SK-N-SH (cell line): ENCODE measurements at regions not wholly inside any gene's neighbourhood (a gene's known extent, or its start where the extent isn't known, plus 50 kb on each side); places are given as distances from the start of the nearest gene placed in this dataset.

Source experiments
- CTCF ChIA-PET: fragments of 300-600, 350-600 bp; formaldehyde crosslinking; extraction: SDS; loops from one replicate; lab custom pipeline; 2021; lab: Yijun Ruan, JAX
- POLR2A ChIA-PET: fragments of 350-600 bp; sonication (Branson Sonifier 250); formaldehyde crosslinking; extraction: SDS; loops from one replicate; lab custom pipeline; 2020; ENCODE audit warnings: antibody characterized with exemption, inconsistent platforms; lab: Yijun Ruan, JAX
- DNase-seq: peaks from one replicate; pipeline ENCODE4 v3.0.0; 2012
- H2AFZ ChIP-seq: fragments of 200-600 bp; sonication (generic); 2 replicates; pipeline ENCODE4 v1.8.1; 2016; ENCODE audit warnings: antibody characterized with exemption, mild to moderate bottlenecking, low read depth
- H3F3A ChIP-seq: fragments of 200-600 bp; sonication (generic); replicated peaks from 2 replicates; pipeline ENCODE3; 2016; ENCODE audit warnings: antibody characterized with exemption, mild to moderate bottlenecking; ENCODE audit not compliant: insufficient read depth
- H3K27ac ChIP-seq, 2 experiments: fragments of 200-500 bp in 1 of 2; fragments of 200-600 bp in 1 of 2; sonication (Bioruptor generic) in 1 of 2; sonication (generic), shearing (Covaris generic) in 1 of 2; 2 replicates each; pipeline versions ENCODE4 v1.5.1 to v1.6.1; 2014 to 2016; ENCODE audit warnings: low read depth in 2 of 2, inconsistent platforms in 1 of 2, low read length in 1 of 2, mild to moderate bottlenecking in 1 of 2, mixed read lengths in 1 of 2
- H3K27me3 ChIP-seq: fragments of 200-600 bp; sonication (generic), shearing (Covaris generic); 2 replicates; pipeline ENCODE4 v1.6.1; 2016; ENCODE audit warnings: mixed run types; ENCODE audit not compliant: insufficient read depth
- H3K36me3 ChIP-seq, 2 experiments: fragments of 200-500 bp in 1 of 2; fragments of 200-600 bp in 1 of 2; sonication (Bioruptor generic) in 1 of 2; sonication (generic) in 1 of 2; replicated peaks in 1 of 2; 2 replicates each; pipeline versions ENCODE3 to v1.5.1; 2014 to 2016; ENCODE audit warnings: low read length in 1 of 2, mild to moderate bottlenecking in 1 of 2; ENCODE audit not compliant: insufficient read depth in 2 of 2, control insufficient read depth in 1 of 2
- H3K4me1 ChIP-seq, 2 experiments: fragments of 200-500 bp in 1 of 2; fragments of 200-600 bp in 1 of 2; sonication (Bioruptor generic) in 1 of 2; sonication (generic), shearing (Covaris generic) in 1 of 2; 2 replicates each; pipeline versions ENCODE4 v1.5.1 to v1.6.1; 2014 to 2016; ENCODE audit warnings: low read depth in 1 of 2, low read length in 1 of 2, mixed run types in 1 of 2; ENCODE audit not compliant: insufficient read depth in 2 of 2, control insufficient read depth in 1 of 2
- H3K4me2 ChIP-seq: fragments of 200-600 bp; sonication (generic), shearing (Covaris generic); 2 replicates; pipeline ENCODE4 v1.6.1; 2017; ENCODE audit warnings: mixed run types
- H3K4me3 ChIP-seq, 2 experiments: fragments of 200-500 bp in 1 of 2; fragments of 200-600 bp in 1 of 2; sonication (Bioruptor generic) in 1 of 2; sonication (generic), shearing (Covaris generic) in 1 of 2; 2 replicates each; pipeline versions ENCODE4 v1.5.1 to v1.8.1; 2014 to 2016; ENCODE audit warnings: low read depth in 2 of 2, inconsistent platforms in 1 of 2, low read length in 1 of 2, mild to moderate bottlenecking in 1 of 2, mixed read lengths in 1 of 2, moderate library complexity in 1 of 2
- H3K79me2 ChIP-seq: fragments of 200-600 bp; sonication (generic); 2 replicates; pipeline ENCODE4 v1.8.1; 2017; ENCODE audit warnings: mild to moderate bottlenecking; ENCODE audit not compliant: insufficient read depth
- H3K9ac ChIP-seq: fragments of 200-600 bp; sonication (generic); 2 replicates; pipeline ENCODE4 v1.6.1; 2017; ENCODE audit warnings: mixed run types
- H3K9me2 ChIP-seq: fragments of 200-600 bp; sonication (generic); 2 replicates; pipeline ENCODE4 v1.6.1; 2017; ENCODE audit warnings: mixed run types
- H3K9me3 ChIP-seq: fragments of 200-600 bp; sonication (generic); 2 replicates; pipeline ENCODE4 v1.6.1; 2017; ENCODE audit warnings: mixed run types, mild to moderate bottlenecking, moderate library complexity
- H4K20me1 ChIP-seq: fragments of 200-600 bp; sonication (generic); 2 replicates; pipeline ENCODE4 v1.6.1; 2017; ENCODE audit warnings: mild to moderate bottlenecking, mixed run types; ENCODE audit not compliant: insufficient read depth
- CTCF ChIP-seq: fragments of 200-600 bp; sonication (generic); IDR thresholded peaks from 2 replicates; pipeline ENCODE4 v1.6.1; 2017; ENCODE audit warnings: antibody characterized with exemption, mild to moderate bottlenecking, moderate library complexity
- FOSL2 ChIP-seq: IDR thresholded peaks from 2 replicates; pipeline ENCODE4 v1.4.0; 2012; ENCODE audit warnings: low read depth, mild to moderate bottlenecking, moderate library complexity, borderline replicate concordance
- FOXJ3 ChIP-seq: sonication (generic); formaldehyde crosslinking; IDR thresholded peaks from 2 replicates; pipeline ENCODE4 v1.5.1; 2020; ENCODE audit warnings: mild to moderate bottlenecking, missing genetic modification reagents
- FOXM1 ChIP-seq: IDR thresholded peaks from 2 replicates; pipeline ENCODE4 v1.4.0; 2012; ENCODE audit warnings: low read depth, mild to moderate bottlenecking
- GATA2 ChIP-seq: sonication (generic); formaldehyde crosslinking; IDR thresholded peaks from 2 replicates; pipeline ENCODE4 v1.5.0; 2020; ENCODE audit warnings: mild to moderate bottlenecking, missing genetic modification reagents
- JUND ChIP-seq: IDR thresholded peaks from 2 replicates; pipeline ENCODE4 v1.4.0; 2012
- MAX ChIP-seq: IDR thresholded peaks from 2 replicates; pipeline ENCODE4 v1.4.0; 2012; ENCODE audit warnings: low read depth
- MXI1 ChIP-seq: IDR thresholded peaks from 2 replicates; pipeline ENCODE4 v1.6.1; 2012; ENCODE audit warnings: mild to moderate bottlenecking, low read depth, low read length, improper control_type of control experiment
- NFIC ChIP-seq: IDR thresholded peaks from 2 replicates; pipeline ENCODE4 v1.4.0; 2012; ENCODE audit warnings: borderline replicate concordance
- NRF1 ChIP-seq: IDR thresholded peaks from 2 replicates; pipeline ENCODE4 v1.6.1; 2012; ENCODE audit warnings: low read depth, mild to moderate bottlenecking, low read length
- PBX3 ChIP-seq: IDR thresholded peaks from 2 replicates; pipeline ENCODE4; 2012
- RAD21 ChIP-seq: IDR thresholded peaks from 2 replicates; pipeline ENCODE4 v1.6.1; 2012; ENCODE audit warnings: mild to moderate bottlenecking, low read length
- RCOR1 ChIP-seq: fragments of 150-350 bp; IDR thresholded peaks from 2 replicates; pipeline ENCODE4 v1.6.1; 2017; ENCODE audit warnings: antibody characterized with exemption, low read length
- RXRA ChIP-seq: IDR thresholded peaks from 2 replicates; pipeline ENCODE4 v1.4.0; 2012; ENCODE audit warnings: low read depth, mild to moderate bottlenecking, borderline replicate concordance
- SIN3A ChIP-seq: IDR thresholded peaks from 2 replicates; pipeline ENCODE4 v1.6.1; 2012; ENCODE audit warnings: low read depth, mild to moderate bottlenecking, low read length, moderate library complexity, borderline replicate concordance
- TCF12 ChIP-seq: IDR thresholded peaks from 2 replicates; pipeline ENCODE4 v1.4.0; 2012
- TEAD4 ChIP-seq: IDR thresholded peaks from 2 replicates; pipeline ENCODE4 v1.4.0; 2012; ENCODE audit warnings: mild to moderate bottlenecking, borderline replicate concordance; ENCODE audit not compliant: insufficient read depth
- USF1 ChIP-seq: IDR thresholded peaks from 2 replicates; pipeline ENCODE4 v1.4.0; 2012; ENCODE audit warnings: low read depth, borderline replicate concordance
- ZBTB33 ChIP-seq: IDR thresholded peaks from 2 replicates; pipeline ENCODE4 v1.4.0; 2012; ENCODE audit warnings: low read depth, borderline replicate concordance
- WGBS: methylation state at CpG from one replicate; pipeline ENCODE4 v1.1.6; 2017; ENCODE audit warnings: low lambda C conversion rate; 5-methylcytosine and 5-hydroxymethylcytosine counted together

GRCh38 chr1:181189245-181189644, 100.7 kb downstream of the IER5 start:
- no peak overlapping the region for H3K27ac ChIP-seq
- WGBS, result 58% methylated on average over 6 of the region's 7 CpGs
- H3K4me1 ChIP-seq, result no peaks in the 10 kb centered on the region; a peak in 1 of 4 replicates
- peaks cover 8% of the 10 kb centered on the region; the same call in 1 of the 2 replicates for H3K27me3 ChIP-seq
- no peaks in the 10 kb centered on the region for H3K36me3 ChIP-seq
- CTCF ChIA-PET, result interaction anchor here (0.7 to 10.9 kb wide), 25 partner anchors 9 to 863 kb away, joined by 3 to 134 read pairs (median 5); no protein-coding TSS in a partner anchor
- no peak overlapping the region for H3K4me2 ChIP-seq
- H3K9me2 ChIP-seq, result no peaks in the 10 kb centered on the region
- H3K4me3 ChIP-seq, result no peak overlapping the region
- no peak for TF ChIP-seq RCOR1
- TF ChIP-seq FOXM1, result no peak
- TF ChIP-seq TCF12, result no peak
- no peak for TF ChIP-seq MXI1
- no peak for TF ChIP-seq RAD21
- no peak for TF ChIP-seq FOSL2
- no peak for TF ChIP-seq NRF1
- TF ChIP-seq JUND, result no peak
- no peak for TF ChIP-seq CTCF
- TF ChIP-seq TEAD4, result no peak
- TF ChIP-seq USF1, result no peak
- no peak for TF ChIP-seq RXRA
- no peak for TF ChIP-seq PBX3
- no peak for TF ChIP-seq MAX
- TF ChIP-seq GATA2 (CRISPR knock-in tag), result no peak
- TF ChIP-seq ZBTB33, result no peak
- TF ChIP-seq SIN3A, result no peak
- no peak for TF ChIP-seq FOXJ3 (CRISPR knock-in tag)
- TF ChIP-seq NFIC, result no peak
- TF ChIP-seq, all 33 proteins: peak for 0
- Histone ChIP-seq H3K9ac (no peak overlapping the region), H4K20me1 (no peaks in the 10 kb centered on the region), H3K9me3 (no peaks in the 10 kb centered on the region), H3K79me2 (no peaks in the 10 kb centered on the region), H2AFZ (no peak overlapping the region), H3F3A (no peaks in the 10 kb centered on the region)
- DNase-seq, result no peak
- POLR2A ChIA-PET, result no interaction called here
